ENCODE measurements at regions not wholly inside any gene's neighbourhood (a gene's known extent, or its start where the extent isn't known, plus 50 kb on each side); places are given as distances from the start of the nearest gene placed in this dataset.
A peak's percentile ranks its signal among the peaks of the same experiment; 100 is the strongest.

DNA sequence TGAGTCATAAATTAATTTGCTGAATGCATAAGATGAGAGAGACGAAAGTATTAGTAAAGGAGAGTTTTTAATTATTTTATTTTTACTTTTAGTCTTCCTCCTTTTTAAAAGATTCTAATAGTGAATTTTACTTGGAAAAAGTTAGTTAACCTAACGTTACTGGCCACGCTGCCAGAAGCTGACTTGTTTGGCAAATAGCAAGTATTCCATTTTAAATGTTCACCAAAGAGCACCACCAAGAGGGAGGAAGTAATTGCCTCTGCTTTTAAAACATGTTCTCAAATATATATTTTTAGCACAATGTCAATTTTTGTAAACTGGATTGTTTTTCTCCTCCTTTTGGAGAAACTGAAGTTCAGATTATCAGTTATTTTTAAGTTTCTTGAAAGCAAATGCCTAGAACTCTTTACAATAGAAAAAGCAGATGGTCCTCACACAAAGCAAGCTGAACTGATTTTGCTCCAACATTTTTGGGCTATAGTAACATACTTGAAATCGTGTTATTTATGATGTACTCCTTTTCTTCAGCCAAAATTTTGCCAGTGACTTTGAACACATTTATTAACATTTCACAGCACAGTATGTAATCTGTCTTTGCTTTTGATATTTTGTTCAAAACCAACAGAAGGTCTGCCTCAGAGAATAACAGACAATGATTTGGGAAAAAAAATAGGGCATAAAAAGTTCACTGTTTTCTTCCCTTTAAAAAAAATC, 1311.0 kb upstream of the FAM98A start:
- no TSS peak for BruUV-seq (replicated peaks)
- ChIA-PET CTCF (no interaction called here), POLR2A (ENCODE audit: low non-redundant PET) (no interaction called here)
- intact Hi-C loops (cut with micrococcal nuclease; ENCODE audit: unreplicated experiment) = loop anchor here (10.0 kb wide), 1 partner anchor 975 kb away; no protein-coding TSS in a partner anchor
- DNase-seq (ENCODE audit: low spot score) = no peak
- no peak overlapping the region for H3K27ac ChIP-seq (ENCODE audit: low read depth, low read length, poor library complexity, severe bottlenecking)
- no peaks in the 10 kb centered on the region for H3K27me3 ChIP-seq (replicated peaks; ENCODE audit: insufficient read depth, low read depth, low read length, poor library complexity)
- H3K4me3 ChIP-seq (ENCODE audit: low read depth, low read length, poor library complexity, severe bottlenecking) = no peak overlapping the region
- no peak for TF ChIP-seq EZH2 (IDR thresholded peaks at IDR 0.05; ENCODE audit: borderline replicate concordance, low read depth, low read length, poor library complexity, severe bottlenecking)
- TF ChIP-seq CTCF (conservative IDR thresholded peaks at IDR 0.05; ENCODE audit: low read depth, low read length) = no peak
- H3K4me1 ChIP-seq (ENCODE audit: insufficient read depth, low read length, poor library complexity, severe bottlenecking) = no peaks in the 10 kb centered on the region
- no peaks in the 10 kb centered on the region for H3K9me3 ChIP-seq (ENCODE audit: low read depth, low read length, poor library complexity, severe bottlenecking)
- H3K36me3 ChIP-seq (ENCODE audit: insufficient read depth, low read length, poor library complexity, severe bottlenecking) = no peaks in the 10 kb centered on the region

GRCh38 chr2:34907812-34908211, 1308.7 kb upstream of the FAM98A start:
- Histone ChIP-seq H3K4me1 (ENCODE audit: insufficient read depth, low read length, poor library complexity, severe bottlenecking) (no peaks in the 10 kb centered on the region), H3K4me3 (ENCODE audit: low read depth, low read length, poor library complexity, severe bottlenecking) (no peak overlapping the region), H3K27me3 (replicated peaks; ENCODE audit: insufficient read depth, low read depth, low read length, poor library complexity) (no peaks in the 10 kb centered on the region), H3K36me3 (ENCODE audit: insufficient read depth, low read length, poor library complexity, severe bottlenecking) (no peaks in the 10 kb centered on the region), H3K9me3 (ENCODE audit: low read depth, low read length, poor library complexity, severe bottlenecking) (no peaks in the 10 kb centered on the region), H3K27ac (ENCODE audit: low read depth, low read length, poor library complexity, severe bottlenecking) (no peak overlapping the region)
- POLR2A ChIA-PET (ENCODE audit: low non-redundant PET) = no interaction called here
- TF ChIP-seq EZH2 (IDR thresholded peaks at IDR 0.05; ENCODE audit: borderline replicate concordance, low read depth, low read length, poor library complexity, severe bottlenecking) = no peak
- TF ChIP-seq CTCF (conservative IDR thresholded peaks at IDR 0.05; ENCODE audit: low read depth, low read length) = peak; percentile 48
- no TSS peak for BruUV-seq (replicated peaks)
- intact Hi-C loops (cut with micrococcal nuclease; ENCODE audit: unreplicated experiment) = loop anchor here (10.0 kb wide), 1 partner anchor 973 kb away; no protein-coding TSS in a partner anchor
- CTCF ChIA-PET = interaction anchor here (0.5 kb wide), 1 partner anchor 899 kb away, joined by 3 read pairs; no protein-coding TSS in a partner anchor
- DNase-seq (ENCODE audit: low spot score) = no peak

- BruUV-seq (replicated peaks) = no TSS peak
- Histone ChIP-seq H3K27ac (ENCODE audit: low read depth, low read length, poor library complexity, severe bottlenecking) (peak overlapping the region; percentile 33), H3K4me3 (ENCODE audit: low read depth, low read length, poor library complexity, severe bottlenecking) (no peak overlapping the region), H3K4me1 (ENCODE audit: insufficient read depth, low read length, poor library complexity, severe bottlenecking) (no peaks in the 10 kb centered on the region), H3K27me3 (replicated peaks; ENCODE audit: insufficient read depth, low read depth, low read length, poor library complexity) (no peaks in the 10 kb centered on the region), H3K36me3 (ENCODE audit: insufficient read depth, low read length, poor library complexity, severe bottlenecking) (no peaks in the 10 kb centered on the region), H3K9me3 (ENCODE audit: low read depth, low read length, poor library complexity, severe bottlenecking) (no peaks in the 10 kb centered on the region)
- intact Hi-C loops (cut with micrococcal nuclease; ENCODE audit: unreplicated experiment) = loop anchor here (5.0 to 10.0 kb wide), 2 partner anchors 967 to 1219 kb away; no protein-coding TSS in a partner anchor
- ChIA-PET CTCF (no interaction called here), POLR2A (ENCODE audit: low non-redundant PET) (no interaction called here)
- no peak for DNase-seq (ENCODE audit: low spot score)
- TF ChIP-seq EZH2 (IDR thresholded peaks at IDR 0.05; ENCODE audit: borderline replicate concordance, low read depth, low read length, poor library complexity, severe bottlenecking) (no peak), CTCF (conservative IDR thresholded peaks at IDR 0.05; ENCODE audit: low read depth, low read length) (no peak)
Observed at GRCh38 chr2:34901739-34902138, 1302.6 kb upstream of the FAM98A start.
